Fibroblast of the aortic adventitia (primary cell): ENCODE measurements at regions not wholly inside any gene's neighbourhood (a gene's known extent, or its start where the extent isn't known, plus 50 kb on each side); places are given as distances from the start of the nearest gene placed in this dataset.

Source experiments
- DNase-seq: peaks from one replicate; pipeline ENCODE4 v3.0.0-alpha.2; 2010; ENCODE audit warnings: low read depth
- H3K4me3 ChIP-seq: 2 replicates; pipeline ENCODE4 v1.5.1; 2011; ENCODE audit warnings: low read depth, mild to moderate bottlenecking, control low read depth, low read length, moderate library complexity
- TF ChIP-seq, protein P1 (sequence below): IDR thresholded peaks from 2 replicates; pipeline ENCODE4 v1.5.1; 2011; ENCODE audit warnings: mild to moderate bottlenecking, low read length, control low read depth, inconsistent platforms; ENCODE audit not compliant: insufficient read depth

DNA sequence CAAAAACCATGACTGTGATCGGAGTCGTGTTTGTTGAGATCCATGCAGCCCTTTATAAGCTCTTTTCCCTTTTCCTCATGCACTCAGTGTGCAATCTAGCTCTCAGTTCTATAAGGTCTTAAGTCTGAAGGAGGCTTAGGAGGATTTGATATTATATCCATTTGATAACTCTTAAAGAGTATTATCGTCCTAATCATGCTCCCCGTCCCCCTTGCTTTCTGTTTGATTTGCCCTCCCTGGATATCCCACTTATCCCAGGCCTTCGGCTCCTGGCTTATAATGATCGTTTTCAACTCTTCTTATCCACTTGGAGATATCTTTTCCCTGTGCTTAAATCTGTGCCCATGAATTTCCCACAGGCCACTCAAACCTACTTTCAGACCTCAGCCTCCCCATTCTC is 1917.7 kb upstream of the PIK3C3 start:
- no peak for DNase-seq
- TF ChIP-seq, protein P1, sequence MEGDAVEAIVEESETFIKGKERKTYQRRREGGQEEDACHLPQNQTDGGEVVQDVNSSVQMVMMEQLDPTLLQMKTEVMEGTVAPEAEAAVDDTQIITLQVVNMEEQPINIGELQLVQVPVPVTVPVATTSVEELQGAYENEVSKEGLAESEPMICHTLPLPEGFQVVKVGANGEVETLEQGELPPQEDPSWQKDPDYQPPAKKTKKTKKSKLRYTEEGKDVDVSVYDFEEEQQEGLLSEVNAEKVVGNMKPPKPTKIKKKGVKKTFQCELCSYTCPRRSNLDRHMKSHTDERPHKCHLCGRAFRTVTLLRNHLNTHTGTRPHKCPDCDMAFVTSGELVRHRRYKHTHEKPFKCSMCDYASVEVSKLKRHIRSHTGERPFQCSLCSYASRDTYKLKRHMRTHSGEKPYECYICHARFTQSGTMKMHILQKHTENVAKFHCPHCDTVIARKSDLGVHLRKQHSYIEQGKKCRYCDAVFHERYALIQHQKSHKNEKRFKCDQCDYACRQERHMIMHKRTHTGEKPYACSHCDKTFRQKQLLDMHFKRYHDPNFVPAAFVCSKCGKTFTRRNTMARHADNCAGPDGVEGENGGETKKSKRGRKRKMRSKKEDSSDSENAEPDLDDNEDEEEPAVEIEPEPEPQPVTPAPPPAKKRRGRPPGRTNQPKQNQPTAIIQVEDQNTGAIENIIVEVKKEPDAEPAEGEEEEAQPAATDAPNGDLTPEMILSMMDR = no peak
- H3K4me3 ChIP-seq = no peak overlapping the region

DNA sequence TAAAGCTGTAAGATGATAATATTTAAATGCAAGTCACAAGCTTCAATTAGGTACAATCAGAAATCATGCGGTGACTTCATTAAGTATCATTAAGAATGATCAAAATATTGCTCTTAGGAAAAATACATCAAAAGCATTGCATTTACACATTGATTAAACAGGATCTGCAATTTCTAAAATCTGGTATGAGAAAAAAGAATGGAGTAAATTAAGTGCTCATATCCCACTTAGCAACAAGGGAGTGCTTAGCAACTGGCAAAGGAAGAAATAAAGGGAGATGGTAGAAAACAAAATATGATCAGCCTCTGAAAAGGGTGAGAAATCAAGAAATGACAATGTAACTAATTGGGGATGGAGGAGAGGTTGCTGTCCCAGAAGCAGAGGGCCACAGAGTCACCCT is 1918.2 kb upstream of the PIK3C3 start:
- TF ChIP-seq, protein P1 = no peak

DNA sequence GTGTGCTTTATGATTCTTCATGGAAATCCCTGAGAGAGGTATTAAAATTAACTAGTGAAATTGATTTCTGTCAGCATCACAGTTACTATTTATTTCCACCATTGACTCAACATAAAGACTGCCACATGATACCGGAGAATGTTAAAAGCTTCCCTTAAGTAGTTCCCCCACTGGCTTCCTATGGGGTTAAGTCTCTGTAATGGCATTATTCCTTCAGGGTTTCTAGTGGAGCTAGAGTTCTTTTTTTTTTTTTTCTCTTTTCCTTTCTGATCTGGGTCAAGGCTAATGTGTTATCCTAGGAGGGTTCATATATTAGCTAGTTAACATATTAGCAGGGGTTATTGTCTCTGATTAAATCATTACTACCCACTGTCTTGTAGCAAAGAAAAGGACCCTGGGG is 1919.1 kb upstream of the PIK3C3 start:
- TF ChIP-seq, protein P1 = no peak
- no peak for DNase-seq
- no peak overlapping the region for H3K4me3 ChIP-seq

More for the DNA sequence above, 1918.2 kb upstream of the PIK3C3 start:
- no peak for DNase-seq
- no peak overlapping the region for H3K4me3 ChIP-seq

DNA sequence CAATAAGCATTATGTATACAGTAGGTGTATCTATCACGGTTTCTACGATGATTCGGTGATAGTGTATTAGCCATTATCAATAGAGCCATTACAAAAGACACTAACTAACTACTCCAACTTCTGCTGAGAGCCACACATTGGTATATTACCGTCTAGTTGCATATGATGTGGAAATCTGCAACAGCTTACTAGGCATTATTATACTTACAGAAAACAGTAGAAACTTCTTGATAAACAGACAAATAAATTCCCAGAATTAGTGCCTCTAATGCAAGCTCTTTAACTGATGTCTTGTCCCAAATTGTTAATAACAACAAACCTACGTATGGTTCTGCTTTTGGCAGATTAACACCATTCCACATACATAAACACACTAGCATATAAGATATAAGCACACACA is 1923.0 kb upstream of the PIK3C3 start:
- H3K4me3 ChIP-seq = no peak overlapping the region
- TF ChIP-seq, protein P1 = no peak
- no peak for DNase-seq

DNA sequence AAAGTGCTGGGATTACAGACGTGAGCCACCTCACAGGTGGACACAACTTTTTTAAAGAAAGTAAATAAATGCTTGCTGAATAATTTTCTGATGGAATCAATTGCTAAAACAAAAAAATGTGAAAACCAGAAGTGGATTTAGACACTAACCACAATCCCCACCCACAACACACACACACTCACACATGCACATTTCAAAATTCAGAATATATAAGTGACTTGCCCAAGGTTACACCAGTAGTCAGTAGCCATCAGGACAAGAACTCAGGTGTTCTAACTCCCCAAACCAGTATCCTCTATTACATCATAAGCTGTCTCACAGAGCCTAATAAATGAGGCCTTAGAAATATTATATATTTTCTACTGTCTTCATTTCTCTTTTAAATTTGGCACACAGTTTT is 1923.6 kb upstream of the PIK3C3 start:
- TF ChIP-seq, protein P1 = no peak
- DNase-seq = no peak
- no peak overlapping the region for H3K4me3 ChIP-seq

DNA sequence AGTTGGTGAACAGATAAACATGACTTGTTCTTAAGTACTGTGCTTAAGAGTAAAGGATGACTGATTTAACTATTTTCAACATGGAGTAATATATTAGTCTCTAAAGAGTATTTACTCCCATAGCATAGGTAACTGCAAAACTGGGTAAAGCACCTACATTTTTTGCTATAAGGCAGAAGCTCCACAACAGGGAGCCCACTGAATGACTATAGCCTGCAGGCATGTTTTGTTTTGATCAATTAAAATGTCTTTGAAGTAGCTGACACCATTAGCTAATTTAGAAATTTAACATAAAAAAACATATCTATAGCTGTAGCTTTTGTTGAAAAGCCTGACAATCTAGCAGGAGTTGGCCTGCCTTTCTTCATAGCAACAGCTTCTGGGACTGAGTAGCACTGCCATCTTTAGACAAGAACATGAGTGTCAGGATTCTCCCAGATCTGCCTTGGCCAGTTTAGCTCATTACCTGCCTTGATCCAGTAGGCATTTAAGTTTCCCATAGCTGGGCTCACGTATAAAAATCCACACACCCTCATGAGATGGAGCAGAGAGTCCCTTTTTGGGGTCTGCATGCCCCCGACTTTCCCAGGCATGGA is 1935.1 kb upstream of the PIK3C3 start:
- TF ChIP-seq, protein P1 = no peak

DNA sequence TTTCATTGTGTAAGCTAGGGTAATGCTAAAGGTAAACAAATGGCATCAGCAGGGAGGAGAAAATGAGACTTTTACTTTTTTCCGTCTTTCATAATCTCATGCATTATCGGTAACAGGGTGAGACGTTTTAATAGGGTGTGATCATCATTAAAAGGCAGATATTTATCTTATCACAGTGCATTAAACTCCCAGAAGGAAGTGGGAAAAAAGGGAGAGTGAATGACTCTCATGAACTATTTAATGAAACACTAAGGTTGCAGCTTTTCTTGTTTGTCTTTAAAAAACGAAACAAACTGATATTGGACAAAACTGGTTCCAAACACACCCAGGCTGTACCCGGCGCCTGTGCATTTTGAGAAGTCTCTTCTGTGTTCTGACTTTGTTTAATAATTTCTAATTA is 1936.8 kb upstream of the PIK3C3 start:
- TF ChIP-seq, protein P1 = no peak
- no peak for DNase-seq
- H3K4me3 ChIP-seq = no peak overlapping the region

More for the DNA sequence above, 1935.1 kb upstream of the PIK3C3 start:
- H3K4me3 ChIP-seq = no peak overlapping the region
- no peak for DNase-seq
